Mucosa of descending colon (tissue), 3 donors: ENCODE measurements at regions not wholly inside any gene's neighbourhood (a gene's known extent, or its start where the extent isn't known, plus 50 kb on each side); places are given as distances from the start of the nearest gene placed in this dataset.

Experiments used
- ATAC-seq: fragments of 200-7000 bp; cut with Tn5 transposase; one replicate; pipeline ENCODE4 v1.9.1; 2020; ENCODE audit warnings: mild to moderate bottlenecking, moderate library complexity
- DNase-seq, 3 donors: peaks; one replicate each; pipeline ENCODE4 v3.0.0-alpha.2; 2020
- H3K36me3 ChIP-seq: fragments of 200-600 bp; one replicate; pipeline ENCODE4 v1.8.0; 2021; ENCODE audit warnings: low read depth, mild to moderate bottlenecking
- H3K4me1 ChIP-seq: fragments of 200-600 bp; one replicate; pipeline ENCODE4 v1.8.0; 2021; ENCODE audit warnings: low read depth, mild to moderate bottlenecking
- H3K4me3 ChIP-seq: fragments of 200-600 bp; one replicate; pipeline ENCODE4 v1.8.0; 2021; ENCODE audit warnings: mild to moderate bottlenecking
- H3K9me3 ChIP-seq: fragments of 200-600 bp; one replicate; pipeline ENCODE4 v1.8.0; 2021; ENCODE audit warnings: mild to moderate bottlenecking
- intact Hi-C, 2 donors: fragments of 100-400 bp; cut with DNase I in 1 of 2; cut with micrococcal nuclease in 1 of 2; formaldehyde crosslinking; loops; one replicate each; pipeline versions ENCODE4 v1.11.0 to v1.11.1; 2022; cut with DNase I, micrococcal nuclease
- TF ChIP-seq, protein P1 (sequence below): fragments of 200-600 bp; IDR thresholded peaks from one replicate; pipeline ENCODE4 v1.8.0; 2022; ENCODE audit warnings: antibody characterized with exemption, mild to moderate bottlenecking
- donor health status: DM: no; HTN: no; CAD: no; lungs with moderate emphysema.
- donor health status: DM: no; HTN: no; CAD: no.
- donor health status: DM: no; HTN: yes; CAD: no.

- TF ChIP-seq, protein P1, sequence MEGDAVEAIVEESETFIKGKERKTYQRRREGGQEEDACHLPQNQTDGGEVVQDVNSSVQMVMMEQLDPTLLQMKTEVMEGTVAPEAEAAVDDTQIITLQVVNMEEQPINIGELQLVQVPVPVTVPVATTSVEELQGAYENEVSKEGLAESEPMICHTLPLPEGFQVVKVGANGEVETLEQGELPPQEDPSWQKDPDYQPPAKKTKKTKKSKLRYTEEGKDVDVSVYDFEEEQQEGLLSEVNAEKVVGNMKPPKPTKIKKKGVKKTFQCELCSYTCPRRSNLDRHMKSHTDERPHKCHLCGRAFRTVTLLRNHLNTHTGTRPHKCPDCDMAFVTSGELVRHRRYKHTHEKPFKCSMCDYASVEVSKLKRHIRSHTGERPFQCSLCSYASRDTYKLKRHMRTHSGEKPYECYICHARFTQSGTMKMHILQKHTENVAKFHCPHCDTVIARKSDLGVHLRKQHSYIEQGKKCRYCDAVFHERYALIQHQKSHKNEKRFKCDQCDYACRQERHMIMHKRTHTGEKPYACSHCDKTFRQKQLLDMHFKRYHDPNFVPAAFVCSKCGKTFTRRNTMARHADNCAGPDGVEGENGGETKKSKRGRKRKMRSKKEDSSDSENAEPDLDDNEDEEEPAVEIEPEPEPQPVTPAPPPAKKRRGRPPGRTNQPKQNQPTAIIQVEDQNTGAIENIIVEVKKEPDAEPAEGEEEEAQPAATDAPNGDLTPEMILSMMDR, result no peak
- H3K4me3 ChIP-seq, result no peak overlapping the region
- no peaks in the 10 kb centered on the region for H3K36me3 ChIP-seq
- no peak for ATAC-seq
- no peaks in the 10 kb centered on the region for H3K4me1 ChIP-seq
- intact Hi-C loops, result no loop called here
- DNase-seq, result no peak
- H3K9me3 ChIP-seq, result no peaks in the 10 kb centered on the region
These were observed 126.6 kb upstream of the LYZL2 start for GRCh38 chr10:30756151-30756550.

GRCh38 chr10:30755441-30755953 lies 125.9 kb upstream of the LYZL2 start:
- DNase-seq (no peak), ATAC-seq (no peak)
- TF ChIP-seq, protein P1, result no peak
- Histone ChIP-seq H3K4me1 (no peaks in the 10 kb centered on the region), H3K9me3 (no peaks in the 10 kb centered on the region), H3K4me3 (no peak overlapping the region), H3K36me3 (no peaks in the 10 kb centered on the region)
- intact Hi-C loops, result no loop called here

DNA sequence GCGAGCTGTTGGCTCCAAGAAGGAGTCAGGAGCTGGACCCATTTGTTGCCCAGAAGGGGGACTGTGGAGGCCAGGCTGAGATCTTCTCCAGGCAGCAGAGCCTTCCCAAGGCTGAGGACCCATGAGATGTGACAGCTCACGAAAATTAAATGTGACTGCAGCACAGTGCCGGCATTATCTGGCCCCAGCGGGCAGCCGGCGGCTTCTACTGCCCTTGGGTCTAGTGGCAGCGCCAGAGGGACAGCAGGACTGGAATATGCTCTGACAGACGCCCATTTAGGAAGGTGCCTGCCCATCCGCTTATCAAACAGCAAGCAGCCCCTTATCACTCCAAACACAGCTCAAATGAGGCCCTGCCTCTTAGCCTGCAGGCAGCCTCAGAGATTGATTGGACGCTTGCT lies 122.9 kb upstream of the LYZL2 start:
- Histone ChIP-seq H3K36me3 (no peaks in the 10 kb centered on the region), H3K4me3 (no peak overlapping the region), H3K9me3 (no peaks in the 10 kb centered on the region), H3K4me1 (no peaks in the 10 kb centered on the region)
- DNase-seq (no peak), ATAC-seq (no peak)
- TF ChIP-seq, protein P1, result no peak
- intact Hi-C loops, result no loop called here

DNA sequence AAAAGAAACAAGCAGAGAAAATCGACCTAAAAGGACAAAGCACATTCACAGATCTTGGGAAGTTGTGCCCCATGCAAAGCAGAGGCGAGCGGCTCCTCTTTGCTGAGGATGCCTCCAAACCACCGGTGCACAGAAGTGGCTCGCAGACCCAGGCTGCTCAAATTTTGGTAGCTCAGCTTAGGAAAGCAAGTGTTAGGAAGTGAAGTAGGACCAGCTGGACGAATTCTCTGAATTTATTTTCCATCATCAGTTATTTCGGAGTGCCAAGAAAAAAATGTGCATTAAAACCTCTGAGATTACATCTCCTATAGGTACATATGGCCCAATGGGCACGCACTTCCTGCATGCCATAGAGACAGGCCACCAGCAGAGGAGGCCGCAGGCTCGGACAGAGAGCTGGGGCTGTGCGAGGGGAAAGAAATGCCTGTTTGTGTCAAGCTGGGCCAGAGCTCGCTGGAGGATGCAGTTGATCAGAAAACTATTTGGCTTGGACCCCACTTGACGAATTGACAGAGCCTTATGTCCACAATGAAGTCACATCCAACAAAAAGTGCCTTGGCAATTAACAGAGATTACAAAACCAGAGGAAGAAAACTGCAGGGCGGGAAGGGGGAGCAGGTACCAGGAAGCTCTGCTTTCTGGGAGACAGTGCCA lies 122.3 kb upstream of the LYZL2 start:
- peak; percentile 95 for ATAC-seq

GRCh38 chr10:30750971-30751677 lies 121.6 kb upstream of the LYZL2 start:
- Histone ChIP-seq H3K4me3 (no peak overlapping the region), H3K4me1 (no peaks in the 10 kb centered on the region), H3K36me3 (no peaks in the 10 kb centered on the region), H3K9me3 (no peaks in the 10 kb centered on the region)
- intact Hi-C loops, result no loop called here
- no peak for DNase-seq
- TF ChIP-seq, protein P1, result no peak
- ATAC-seq, result no peak

More for the DNA sequence above, 122.3 kb upstream of the LYZL2 start:
- intact Hi-C loops, result no loop called here
- Histone ChIP-seq H3K4me3 (no peak overlapping the region), H3K36me3 (no peaks in the 10 kb centered on the region), H3K9me3 (no peaks in the 10 kb centered on the region), H3K4me1 (no peaks in the 10 kb centered on the region)
- TF ChIP-seq, protein P1, result no peak
- peak in 2 of 3 donors; percentile 70 to 72 for DNase-seq
